BJ (cell line): ENCODE measurements at regions not wholly inside any gene's neighbourhood (a gene's known extent, or its start where the extent isn't known, plus 50 kb on each side); places are given as distances from the start of the nearest gene placed in this dataset.

Experiments
- CTCF ChIA-PET: fragments of 350-600 bp; formaldehyde crosslinking; extraction: SDS; loops from one replicate; lab custom pipeline; 2021; ENCODE audit warnings: antibody characterized with exemption, inconsistent platforms; lab: Yijun Ruan, JAX
- POLR2A ChIA-PET: fragments of 300-600 bp; sonication (Branson Sonifier 250); formaldehyde crosslinking; extraction: SDS; loops from one replicate; lab custom pipeline; 2021; ENCODE audit warnings: antibody characterized with exemption; lab: Charles Lee
- DNase-seq: peaks from one replicate; pipeline ENCODE4 v3.0.0-alpha.2; 2011; ENCODE audit warnings: low read depth
- H3K27me3 ChIP-seq: 2 replicates; pipeline ENCODE4 v1.6.0; 2011; ENCODE audit warnings: low read length; ENCODE audit not compliant: control insufficient read depth, insufficient read depth
- H3K36me3 ChIP-seq: 2 replicates; pipeline ENCODE4 v1.5.1; 2011; ENCODE audit warnings: low read length; ENCODE audit not compliant: control insufficient read depth, insufficient read depth
- H3K4me3 ChIP-seq: 2 replicates; pipeline ENCODE4 v1.5.1; 2011; ENCODE audit warnings: low read depth, mild to moderate bottlenecking, control low read depth, low read length
- CTCF ChIP-seq: IDR thresholded peaks from 2 replicates; pipeline ENCODE4 v1.5.1; 2011; ENCODE audit warnings: low read depth, mild to moderate bottlenecking, control low read depth, inconsistent platforms, low read length, moderate library complexity; ENCODE audit not compliant: insufficient read depth

- Histone ChIP-seq H3K27me3 (no peaks in the 10 kb centered on the region), H3K36me3 (no peaks in the 10 kb centered on the region), H3K4me3 (no peak overlapping the region)
- ChIA-PET POLR2A (no interaction called here), CTCF (no interaction called here)
- DNase-seq = no peak
- no peak for TF ChIP-seq CTCF
Measured at GRCh38 chr12:34352098-34352497, 329.8 kb downstream of the ALG10 start.

GRCh38 chr12:34354239-34355200 is 332.2 kb downstream of the ALG10 start:
- Histone ChIP-seq H3K4me3 (no peak overlapping the region), H3K36me3 (no peaks in the 10 kb centered on the region), H3K27me3 (no peaks in the 10 kb centered on the region)
- no peak for DNase-seq
- ChIA-PET POLR2A (no interaction called here), CTCF (no interaction called here)
- TF ChIP-seq CTCF = no peak

- DNase-seq = no peak
- H3K36me3 ChIP-seq = no peaks in the 10 kb centered on the region
- POLR2A ChIA-PET = no interaction called here
- no peak for TF ChIP-seq CTCF
- CTCF ChIA-PET = no interaction called here
- no peaks in the 10 kb centered on the region for H3K27me3 ChIP-seq
- no peak overlapping the region for H3K4me3 ChIP-seq
Measured at GRCh38 chr12:34356233-34356987, 334.1 kb downstream of the ALG10 start.

- POLR2A ChIA-PET = no interaction called here
- Histone ChIP-seq H3K36me3 (no peaks in the 10 kb centered on the region), H3K4me3 (no peak overlapping the region), H3K27me3 (no peaks in the 10 kb centered on the region)
- TF ChIP-seq CTCF = no peak
- CTCF ChIA-PET = no interaction called here
- no peak for DNase-seq
Measured at GRCh38 chr12:34357791-34358190, 335.5 kb downstream of the ALG10 start.

- DNase-seq = no peak
- TF ChIP-seq CTCF = no peak
- Histone ChIP-seq H3K27me3 (no peaks in the 10 kb centered on the region), H3K36me3 (no peaks in the 10 kb centered on the region), H3K4me3 (no peak overlapping the region)
- POLR2A ChIA-PET = no interaction called here
- CTCF ChIA-PET = no interaction called here
Measured at GRCh38 chr12:34358198-34358597, 335.9 kb downstream of the ALG10 start.
